ENCODE measurements at regions not wholly inside any gene's neighbourhood (a gene's known extent, or its start where the extent isn't known, plus 50 kb on each side); places are given as distances from the start of the nearest gene placed in this dataset.
"Not testable (repeated sequence)": the region's sequence is repeated elsewhere in the genome, so short reads cannot be mapped to it uniquely, and the experiment has no call there.

DNA sequence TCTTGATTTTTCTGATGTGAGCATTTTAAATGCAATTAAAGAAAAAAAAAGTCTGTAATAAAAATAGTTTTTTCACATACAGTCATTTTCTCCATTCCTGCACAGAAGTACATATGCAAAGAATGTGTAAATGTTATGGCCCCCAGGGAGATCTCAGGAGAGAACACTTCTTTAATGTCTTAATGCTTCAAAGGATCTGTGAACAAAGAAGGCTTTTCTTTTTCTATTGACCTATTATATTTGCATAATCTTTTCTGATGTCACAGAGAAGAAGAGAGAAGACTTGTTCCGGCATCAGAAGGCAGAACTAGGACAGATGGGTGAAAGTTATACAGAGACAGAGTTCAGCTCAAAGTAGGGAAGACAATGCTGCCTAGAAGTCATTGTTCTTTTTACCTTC lies 413.5 kb upstream of the STXBP6 start:
- no peaks in the 10 kb centered on the region for H3K79me2 ChIP-seq (ENCODE audit: control insufficient read depth, insufficient read depth, low read length, unreplicated experiment)
- H3K4me1 ChIP-seq (ENCODE audit: control insufficient read depth, insufficient read depth, low read length, unreplicated experiment): no peaks in the 10 kb centered on the region
- no peaks in the 10 kb centered on the region for H3K36me3 ChIP-seq (ENCODE audit: insufficient read depth, low read length)
- H3K27ac ChIP-seq (ENCODE audit: low read depth, low read length): no peak overlapping the region
- H2AFZ ChIP-seq (ENCODE audit: low read length, unreplicated experiment): no peak overlapping the region
- H3K4me3 ChIP-seq (ENCODE audit: low read depth, low read length): no peak overlapping the region
- H3K27me3 ChIP-seq (ENCODE audit: insufficient read depth, low read length): no peaks in the 10 kb centered on the region

- Histone ChIP-seq H3K4me1 (ENCODE audit: control insufficient read depth, insufficient read depth, low read length, unreplicated experiment) (no peaks in the 10 kb centered on the region), H3K27ac (ENCODE audit: low read depth, low read length) (no peak overlapping the region), H3K27me3 (ENCODE audit: insufficient read depth, low read length) (no peaks in the 10 kb centered on the region), H3K4me3 (ENCODE audit: low read depth, low read length) (no peak overlapping the region), H3K36me3 (ENCODE audit: insufficient read depth, low read length) (no peaks in the 10 kb centered on the region), H2AFZ (ENCODE audit: low read length, unreplicated experiment) (no peak overlapping the region), H3K79me2 (ENCODE audit: control insufficient read depth, insufficient read depth, low read length, unreplicated experiment) (no peaks in the 10 kb centered on the region)
Observed at GRCh38 chr14:25461780-25462179, 411.8 kb upstream of the STXBP6 start.

- H3K27ac ChIP-seq (ENCODE audit: low read depth, low read length): no peak overlapping the region
- H3K4me3 ChIP-seq (ENCODE audit: low read depth, low read length): no peak overlapping the region
- no peaks in the 10 kb centered on the region for H3K79me2 ChIP-seq (ENCODE audit: control insufficient read depth, insufficient read depth, low read length, unreplicated experiment)
- no peaks in the 10 kb centered on the region for H3K4me1 ChIP-seq (ENCODE audit: control insufficient read depth, insufficient read depth, low read length, unreplicated experiment)
- no peaks in the 10 kb centered on the region for H3K27me3 ChIP-seq (ENCODE audit: insufficient read depth, low read length)
- H2AFZ ChIP-seq (ENCODE audit: low read length, unreplicated experiment): no peak overlapping the region
- no peaks in the 10 kb centered on the region for H3K36me3 ChIP-seq (ENCODE audit: insufficient read depth, low read length)
Observed at GRCh38 chr14:25444381-25444780, 394.4 kb upstream of the STXBP6 start.

- not testable (repeated sequence) for H3K4me3 ChIP-seq (ENCODE audit: low read depth, low read length); H2AFZ ChIP-seq (ENCODE audit: low read length, unreplicated experiment)
Observed at GRCh38 chr14:25440382-25440781, 390.4 kb upstream of the STXBP6 start.

DNA sequence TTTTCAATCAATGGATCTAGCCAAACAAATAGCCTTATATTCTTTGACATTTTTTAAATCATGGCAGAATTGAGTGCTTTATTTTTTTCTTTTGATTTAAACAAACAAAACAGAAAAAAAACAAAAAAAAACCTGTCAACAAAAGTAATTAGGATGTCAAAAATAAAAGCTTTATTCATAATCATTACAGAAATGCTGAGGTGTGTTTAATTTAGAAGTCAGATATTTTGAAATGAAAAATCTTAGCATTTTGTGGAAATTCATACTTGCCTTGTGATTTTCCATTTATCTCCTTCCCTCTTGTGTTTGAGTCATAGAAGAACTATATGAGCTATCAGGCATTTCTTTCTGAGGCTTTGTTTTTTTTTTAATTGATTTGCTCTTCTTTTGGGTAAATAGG lies 387.0 kb upstream of the STXBP6 start:
- H3K4me1 ChIP-seq (ENCODE audit: control insufficient read depth, insufficient read depth, low read length, unreplicated experiment): no peaks in the 10 kb centered on the region
- H3K79me2 ChIP-seq (ENCODE audit: control insufficient read depth, insufficient read depth, low read length, unreplicated experiment): no peaks in the 10 kb centered on the region
- no peak overlapping the region for H3K27ac ChIP-seq (ENCODE audit: low read depth, low read length)
- no peak overlapping the region for H2AFZ ChIP-seq (ENCODE audit: low read length, unreplicated experiment)
- H3K36me3 ChIP-seq (ENCODE audit: insufficient read depth, low read length): no peaks in the 10 kb centered on the region
- no peak overlapping the region for H3K4me3 ChIP-seq (ENCODE audit: low read depth, low read length)
- H3K27me3 ChIP-seq (ENCODE audit: insufficient read depth, low read length): no peaks in the 10 kb centered on the region

More at GRCh38 chr14:25440382-25440781, 390.4 kb upstream of the STXBP6 start:
- H3K27me3 ChIP-seq (ENCODE audit: insufficient read depth, low read length); H3K27ac ChIP-seq (ENCODE audit: low read depth, low read length); H3K79me2 ChIP-seq (ENCODE audit: control insufficient read depth, insufficient read depth, low read length, unreplicated experiment); H3K36me3 ChIP-seq (ENCODE audit: insufficient read depth, low read length); H3K4me1 ChIP-seq (ENCODE audit: control insufficient read depth, insufficient read depth, low read length, unreplicated experiment): not testable (repeated sequence)

DNA sequence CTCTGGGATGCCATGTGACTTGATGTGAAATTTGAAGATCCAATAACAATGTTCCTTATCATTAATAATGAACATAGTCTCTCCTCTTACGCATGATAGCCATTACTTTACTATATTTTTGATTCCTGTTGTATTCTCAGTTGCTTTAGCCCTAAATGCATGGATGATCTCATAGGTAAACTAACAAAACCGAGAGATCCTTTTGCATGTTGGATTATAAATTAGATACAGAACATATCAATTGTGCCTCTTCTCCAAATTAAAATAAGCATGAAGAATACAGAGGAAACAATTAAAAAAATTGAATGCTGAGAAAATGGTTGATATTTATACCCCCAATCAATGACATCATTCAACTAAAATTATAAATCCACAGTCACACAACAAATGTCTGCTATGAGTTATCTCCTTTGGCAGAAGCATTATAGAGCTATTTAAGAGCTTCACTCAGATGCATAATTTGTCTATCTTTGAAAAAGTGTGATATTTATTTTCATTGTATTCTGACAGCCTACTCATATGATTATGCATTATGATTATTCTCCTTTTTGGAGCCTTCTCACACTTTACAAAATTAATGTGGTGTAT lies 386.4 kb upstream of the STXBP6 start:
- Histone ChIP-seq H3K27ac (ENCODE audit: low read depth, low read length) (no peak overlapping the region), H2AFZ (ENCODE audit: low read length, unreplicated experiment) (no peak overlapping the region), H3K79me2 (ENCODE audit: control insufficient read depth, insufficient read depth, low read length, unreplicated experiment) (no peaks in the 10 kb centered on the region), H3K4me1 (ENCODE audit: control insufficient read depth, insufficient read depth, low read length, unreplicated experiment) (no peaks in the 10 kb centered on the region), H3K36me3 (ENCODE audit: insufficient read depth, low read length) (no peaks in the 10 kb centered on the region), H3K4me3 (ENCODE audit: low read depth, low read length) (no peak overlapping the region), H3K27me3 (ENCODE audit: insufficient read depth, low read length) (no peaks in the 10 kb centered on the region)

- Histone ChIP-seq H2AFZ (ENCODE audit: low read length, unreplicated experiment) (no peak overlapping the region), H3K79me2 (ENCODE audit: control insufficient read depth, insufficient read depth, low read length, unreplicated experiment) (no peaks in the 10 kb centered on the region), H3K27ac (ENCODE audit: low read depth, low read length) (no peak overlapping the region), H3K36me3 (ENCODE audit: insufficient read depth, low read length) (no peaks in the 10 kb centered on the region), H3K4me3 (ENCODE audit: low read depth, low read length) (no peak overlapping the region), H3K27me3 (ENCODE audit: insufficient read depth, low read length) (no peaks in the 10 kb centered on the region), H3K4me1 (ENCODE audit: control insufficient read depth, insufficient read depth, low read length, unreplicated experiment) (no peaks in the 10 kb centered on the region)
Observed at GRCh38 chr14:25431211-25432076, 381.5 kb upstream of the STXBP6 start.

DNA sequence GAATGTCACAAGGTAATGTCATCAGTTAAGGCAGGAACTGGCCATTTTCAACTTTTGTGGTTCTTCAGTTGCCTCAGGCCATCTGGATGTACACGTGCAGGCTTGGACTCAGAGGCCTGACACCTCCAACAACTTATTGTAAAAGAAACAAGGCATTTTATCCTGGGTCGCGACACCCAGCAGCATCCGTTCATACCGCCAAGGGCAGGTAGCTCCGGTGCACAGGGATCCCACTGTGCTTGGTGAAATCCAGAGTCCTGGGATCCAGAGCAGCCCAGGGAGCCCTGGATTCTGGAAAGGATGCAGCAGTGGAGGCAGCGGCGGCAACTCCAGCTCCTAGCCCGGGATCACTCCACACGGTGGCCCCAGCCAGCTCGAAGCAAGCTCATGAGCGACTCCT lies 380.9 kb upstream of the STXBP6 start:
- H2AFZ ChIP-seq (ENCODE audit: low read length, unreplicated experiment): no peak overlapping the region
- no peaks in the 10 kb centered on the region for H3K79me2 ChIP-seq (ENCODE audit: control insufficient read depth, insufficient read depth, low read length, unreplicated experiment)
- no peaks in the 10 kb centered on the region for H3K4me1 ChIP-seq (ENCODE audit: control insufficient read depth, insufficient read depth, low read length, unreplicated experiment)
- no peaks in the 10 kb centered on the region for H3K36me3 ChIP-seq (ENCODE audit: insufficient read depth, low read length)
- no peaks in the 10 kb centered on the region for H3K27me3 ChIP-seq (ENCODE audit: insufficient read depth, low read length)
- no peak overlapping the region for H3K27ac ChIP-seq (ENCODE audit: low read depth, low read length)
- no peak overlapping the region for H3K4me3 ChIP-seq (ENCODE audit: low read depth, low read length)

- Histone ChIP-seq H2AFZ (ENCODE audit: low read length, unreplicated experiment) (no peak overlapping the region), H3K79me2 (ENCODE audit: control insufficient read depth, insufficient read depth, low read length, unreplicated experiment) (no peaks in the 10 kb centered on the region), H3K27me3 (ENCODE audit: insufficient read depth, low read length) (no peaks in the 10 kb centered on the region), H3K36me3 (ENCODE audit: insufficient read depth, low read length) (no peaks in the 10 kb centered on the region), H3K4me1 (ENCODE audit: control insufficient read depth, insufficient read depth, low read length, unreplicated experiment) (no peaks in the 10 kb centered on the region), H3K27ac (ENCODE audit: low read depth, low read length) (no peak overlapping the region), H3K4me3 (ENCODE audit: low read depth, low read length) (no peak overlapping the region)
Observed at GRCh38 chr14:25412998-25413397, 363.1 kb upstream of the STXBP6 start.

DNA sequence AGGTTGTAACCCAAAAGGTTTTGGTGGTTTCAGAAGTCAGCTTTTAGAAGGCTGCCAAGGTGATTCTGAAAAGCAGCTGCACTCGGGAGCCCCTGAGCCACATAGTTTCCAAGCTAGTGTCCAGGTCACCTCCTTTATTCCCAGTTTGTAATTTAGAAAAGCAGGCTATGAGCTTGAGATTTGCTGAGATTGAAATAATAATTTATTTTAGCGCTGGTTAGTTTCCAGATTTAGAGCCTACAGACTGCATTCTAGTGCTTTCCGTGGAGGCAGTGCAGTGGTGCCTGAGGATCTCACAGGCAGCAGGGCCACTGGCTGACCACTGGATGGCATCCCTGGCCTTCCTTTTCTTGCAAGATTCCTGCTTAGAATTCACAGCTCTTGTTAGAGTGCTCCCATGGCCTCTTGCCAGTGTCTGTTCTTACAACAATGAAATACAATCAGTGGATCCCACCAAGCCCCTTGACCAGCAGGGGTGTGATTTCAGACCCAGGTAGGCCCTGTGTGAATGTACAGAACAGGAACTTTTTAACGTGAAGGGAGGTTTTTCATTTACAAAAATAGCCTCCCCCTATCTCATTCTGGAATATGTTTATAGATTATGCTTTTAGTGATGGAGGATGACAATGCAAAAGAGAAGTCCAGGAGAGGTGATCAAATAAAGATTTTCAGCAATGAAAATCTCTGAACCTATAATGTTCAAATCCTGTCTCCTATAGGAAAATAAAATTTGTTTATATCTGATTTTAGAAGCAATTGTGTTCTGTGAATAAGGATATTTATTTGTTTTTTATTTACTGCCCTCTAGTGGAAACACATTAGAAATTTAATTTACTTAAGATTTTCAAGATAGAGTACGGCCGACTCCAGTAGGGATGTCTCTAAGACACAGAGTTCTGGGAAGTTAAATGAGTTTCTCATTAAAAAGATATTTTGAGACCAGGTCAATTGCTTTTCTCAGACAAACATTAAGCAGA lies 362.1 kb upstream of the STXBP6 start:
- H3K27me3 ChIP-seq (ENCODE audit: insufficient read depth, low read length): no peaks in the 10 kb centered on the region
- no peaks in the 10 kb centered on the region for H3K36me3 ChIP-seq (ENCODE audit: insufficient read depth, low read length)
- H3K4me1 ChIP-seq (ENCODE audit: control insufficient read depth, insufficient read depth, low read length, unreplicated experiment): no peaks in the 10 kb centered on the region
- H3K27ac ChIP-seq (ENCODE audit: low read depth, low read length): no peak overlapping the region
- no peaks in the 10 kb centered on the region for H3K79me2 ChIP-seq (ENCODE audit: control insufficient read depth, insufficient read depth, low read length, unreplicated experiment)
- H3K4me3 ChIP-seq (ENCODE audit: low read depth, low read length): no peak overlapping the region
- H2AFZ ChIP-seq (ENCODE audit: low read length, unreplicated experiment): no peak overlapping the region
